WTC11 (cell line): ENCODE measurements at regions not wholly inside any gene's neighbourhood (a gene's known extent, or its start where the extent isn't known, plus 50 kb on each side); places are given as distances from the start of the nearest gene placed in this dataset.

Experiments
- ATF2 ChIP-seq: sonication (generic); formaldehyde crosslinking; IDR thresholded peaks from 2 replicates; pipeline ENCODE4 v1.8.1; 2022; ENCODE audit warnings: low read depth, missing genetic modification reagents, borderline replicate concordance
- GRHL2 ChIP-seq: fragments of 250-450 bp; sonication (Bioruptor Pico); IDR thresholded peaks from 2 replicates; pipeline ENCODE4 v1.8.0; 2022; ENCODE audit warnings: mild to moderate bottlenecking, moderate library complexity; ENCODE audit not compliant: insufficient replicate concordance, severe bottlenecking

DNA sequence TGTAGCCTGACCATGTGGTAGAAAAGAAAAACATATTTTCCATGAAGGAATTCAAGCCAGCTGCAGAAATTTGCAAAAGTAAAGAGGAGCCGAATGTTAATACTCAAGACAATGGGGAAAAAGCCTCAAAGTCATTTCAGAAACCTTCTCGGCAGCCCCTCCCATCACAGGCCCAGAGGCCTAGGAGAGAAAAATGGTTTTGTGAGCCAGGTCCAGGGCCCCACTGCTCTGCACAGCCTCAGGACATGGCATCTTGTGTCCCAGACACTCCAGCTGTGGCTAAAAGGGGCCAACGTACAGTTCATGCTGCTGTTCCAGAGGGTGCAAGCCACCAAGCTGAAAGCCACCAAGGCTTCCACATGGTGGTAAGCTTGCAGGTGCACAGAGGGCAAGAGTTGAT, 50.9 kb upstream of the BBS12 start:
- TF ChIP-seq ATF2 (CRISPR knock-in tag) (no peak), GRHL2 (CRISPR knock-in tag) (no peak)
